Ishikawa (cell line): ENCODE measurements at regions not wholly inside any gene's neighbourhood (a gene's known extent, or its start where the extent isn't known, plus 50 kb on each side); places are given as distances from the start of the nearest gene placed in this dataset.

ENCODE experiments used
- EP300 ChIP-seq: IDR thresholded peaks from 2 replicates; pipeline ENCODE4 v1.6.1; 2012; ENCODE audit warnings: borderline replicate concordance
- MAX ChIP-seq: IDR thresholded peaks from 2 replicates; pipeline ENCODE4 v1.6.1; 2012
- NFIC ChIP-seq: IDR thresholded peaks from 2 replicates; pipeline ENCODE4 v1.6.1; 2012

GRCh38 chr6:169944061-169944337, 192.6 kb downstream of the ERMARD start:
- TF ChIP-seq EP300 (no peak), NFIC (no peak), MAX (no peak)
